ENCODE measurements at regions not wholly inside any gene's neighbourhood (a gene's known extent, or its start where the extent isn't known, plus 50 kb on each side); places are given as distances from the start of the nearest gene placed in this dataset.
"Not testable (repeated sequence)": the region's sequence is repeated elsewhere in the genome, so short reads cannot be mapped to it uniquely, and the experiment has no call there.

DNA sequence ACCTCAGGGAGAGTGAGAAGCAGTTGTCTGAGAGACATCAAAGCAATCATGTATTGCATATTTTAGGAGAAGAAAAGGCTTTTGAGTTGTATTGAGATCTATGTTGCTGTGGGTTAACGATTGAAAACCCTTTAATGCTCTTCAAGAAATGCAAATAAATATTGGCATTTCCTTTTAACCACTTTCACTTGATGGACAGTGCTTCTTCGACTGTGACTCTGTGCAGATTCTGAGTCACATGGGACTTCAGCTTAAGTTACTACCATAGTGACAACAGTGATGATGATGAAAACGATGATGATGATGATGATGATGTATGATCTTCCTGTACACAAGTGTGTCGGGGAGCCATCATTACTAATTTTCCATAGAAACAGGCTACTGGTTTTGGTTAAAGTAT, 181.8 kb downstream of the AKAIN1 start:
- DNase-seq: no peak

GRCh38 chr18:5004031-5004820, 192.8 kb downstream of the AKAIN1 start:
- DNase-seq: not testable (repeated sequence)

DNA sequence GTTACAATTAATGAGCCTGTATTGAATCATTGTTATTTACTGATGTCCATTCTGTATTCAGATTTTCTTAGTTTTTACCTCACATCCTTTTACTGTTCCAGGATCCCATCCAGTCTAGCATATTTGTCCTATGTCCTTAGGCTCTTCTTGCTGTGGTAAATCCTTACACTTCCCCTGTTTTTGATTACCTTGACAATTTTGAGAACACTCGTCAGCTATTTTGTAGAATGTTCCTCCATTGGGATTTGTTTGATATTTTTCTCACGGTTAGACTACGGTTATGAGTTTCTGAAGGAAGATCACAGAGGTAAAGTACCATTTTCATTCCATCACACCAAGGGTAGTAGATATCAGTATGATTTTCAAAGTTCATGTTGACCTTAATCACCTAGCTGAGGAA, 202.3 kb downstream of the AKAIN1 start:
- DNase-seq: no peak

GRCh38 chr18:4987452-4988405, 209.3 kb downstream of the AKAIN1 start:
- DNase-seq: no peak

DNA sequence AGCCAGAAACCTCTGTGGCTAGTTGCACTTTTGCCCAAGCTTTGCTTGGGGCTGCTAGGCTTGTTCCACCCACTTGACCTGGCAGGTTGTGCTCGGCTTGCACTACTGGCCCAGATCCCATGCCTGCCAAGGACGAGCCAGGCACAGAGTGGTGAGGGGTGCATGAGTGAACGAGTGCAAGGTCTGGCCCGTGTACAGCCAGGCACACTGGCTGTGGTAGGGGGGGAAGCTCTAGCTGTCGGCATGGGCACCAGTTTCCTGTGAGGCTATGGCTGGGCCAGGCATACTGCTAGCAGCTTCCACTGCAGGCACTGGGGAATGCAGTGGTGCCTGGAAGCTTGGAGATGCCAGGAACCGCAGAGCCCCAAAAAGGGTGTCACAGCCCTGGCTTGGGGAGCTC, 210.4 kb downstream of the AKAIN1 start:
- DNase-seq: no peak

DNA sequence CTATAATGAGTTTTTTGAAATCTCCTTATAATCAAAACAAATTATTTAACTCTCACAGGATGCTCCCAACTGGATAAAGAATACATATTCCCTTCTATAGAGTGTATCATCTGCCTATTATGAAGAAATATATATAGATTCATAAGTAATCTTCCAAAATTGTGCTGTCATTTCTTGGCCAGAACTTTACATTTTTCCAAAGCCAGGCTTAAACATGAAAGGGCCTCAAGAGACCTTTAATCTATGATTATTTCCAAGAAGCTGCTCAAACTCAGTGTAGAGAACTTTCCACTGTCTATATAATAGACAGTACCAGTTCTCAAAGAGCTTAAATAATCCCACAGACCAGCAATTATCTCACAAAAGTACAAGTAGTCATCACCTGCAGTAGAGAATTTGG, 211.0 kb downstream of the AKAIN1 start:
- no peak for DNase-seq

DNA sequence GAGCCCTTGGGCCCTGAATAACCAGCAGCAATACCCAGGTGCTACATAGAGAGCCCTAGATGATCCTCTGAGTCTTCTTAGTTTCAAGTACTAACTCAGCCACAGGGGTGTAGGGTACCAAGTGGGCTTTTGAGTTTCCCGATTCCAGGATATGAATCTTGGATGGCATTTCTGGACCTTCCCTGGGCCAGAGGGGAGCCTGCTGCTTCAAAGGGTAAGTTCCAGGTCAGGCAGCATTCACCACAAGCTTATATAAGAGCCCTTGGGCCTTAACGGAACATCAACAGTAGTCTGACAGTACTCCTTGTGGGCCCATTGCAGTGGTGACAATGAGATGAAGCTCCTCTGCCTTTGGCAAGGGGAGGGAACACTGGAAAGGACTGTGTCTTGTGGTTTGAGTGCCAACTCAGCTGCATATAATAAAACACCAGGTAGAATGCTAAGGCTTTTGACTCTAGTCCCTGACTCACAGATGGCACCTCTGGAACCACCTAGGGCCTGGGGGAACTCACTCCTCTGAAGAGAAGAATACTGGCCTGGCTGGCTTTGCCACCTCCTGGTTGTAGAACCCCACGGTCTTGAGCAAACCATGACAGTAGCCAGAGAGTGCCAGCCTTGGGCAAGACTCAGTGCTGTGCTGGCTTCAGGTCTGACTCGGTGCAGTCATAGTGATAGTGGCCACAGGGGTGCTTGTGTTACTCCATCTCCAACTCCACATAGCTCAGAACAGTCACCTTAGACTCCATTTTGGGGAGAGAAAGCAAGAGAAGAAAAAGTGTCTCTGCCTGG, 235.7 kb downstream of the AKAIN1 start:
- DNase-seq: no peak

DNA sequence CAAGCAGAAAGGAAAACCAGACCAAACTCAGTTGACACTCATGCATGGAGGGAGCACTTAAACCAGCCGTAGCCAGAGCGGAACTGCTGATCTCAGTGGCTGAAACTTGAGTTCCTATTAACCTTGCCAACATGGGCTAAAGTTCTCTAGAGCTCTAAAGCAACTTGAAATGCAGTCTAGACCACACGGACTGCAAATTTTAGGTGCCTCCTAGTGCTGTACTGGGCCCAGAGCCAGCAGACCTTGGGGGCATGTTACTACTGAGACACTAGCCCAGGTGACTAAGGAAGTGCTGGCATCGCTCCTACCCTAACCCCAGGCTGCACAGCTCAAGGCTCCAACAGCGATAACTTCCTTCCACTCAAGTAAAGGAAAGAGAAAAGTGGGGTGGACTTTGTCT, 236.5 kb downstream of the AKAIN1 start:
- DNase-seq: no peak

DNA sequence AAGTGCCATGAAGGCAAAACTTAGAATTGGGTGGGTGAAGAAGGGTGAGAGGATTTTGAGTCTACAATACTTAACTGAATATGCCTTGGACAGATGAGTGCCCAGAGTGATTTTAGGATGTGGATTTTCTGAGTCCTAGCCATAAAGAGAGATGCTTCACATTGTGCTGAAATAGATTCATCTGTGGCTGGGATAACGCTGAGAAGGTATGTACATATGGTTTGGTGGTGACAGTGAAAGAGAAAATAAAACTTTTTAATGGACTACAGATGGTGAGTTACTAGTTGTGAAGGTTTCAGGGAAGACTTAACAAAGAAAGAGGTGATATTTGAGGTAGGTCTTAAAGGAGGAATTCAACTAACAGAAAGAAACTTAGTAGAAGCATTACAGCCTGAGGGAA, 265.8 kb downstream of the AKAIN1 start:
- DNase-seq: no peak

DNA sequence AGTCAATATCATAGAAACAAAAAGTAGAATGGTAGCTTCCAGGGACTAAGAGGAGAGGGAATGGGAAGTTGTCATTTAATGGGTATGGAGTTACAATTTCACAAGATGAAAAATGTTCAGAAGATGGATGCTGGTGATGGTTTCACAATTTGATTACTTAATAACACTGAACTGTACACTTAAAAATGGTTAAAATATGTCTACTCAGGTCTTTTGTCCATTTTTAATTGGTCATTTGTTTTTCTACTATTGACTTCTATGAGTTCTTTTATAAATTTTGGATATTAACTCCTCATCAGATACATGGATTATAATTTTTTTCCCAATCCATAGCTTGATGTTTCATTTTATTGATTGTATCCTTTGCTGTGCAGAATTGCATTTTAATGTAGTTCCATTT, 275.5 kb downstream of the AKAIN1 start:
- no peak for DNase-seq

- DNase-seq: not testable (repeated sequence)
Observed at GRCh38 chr18:4917509-4917908, 279.5 kb downstream of the AKAIN1 start.

DNA sequence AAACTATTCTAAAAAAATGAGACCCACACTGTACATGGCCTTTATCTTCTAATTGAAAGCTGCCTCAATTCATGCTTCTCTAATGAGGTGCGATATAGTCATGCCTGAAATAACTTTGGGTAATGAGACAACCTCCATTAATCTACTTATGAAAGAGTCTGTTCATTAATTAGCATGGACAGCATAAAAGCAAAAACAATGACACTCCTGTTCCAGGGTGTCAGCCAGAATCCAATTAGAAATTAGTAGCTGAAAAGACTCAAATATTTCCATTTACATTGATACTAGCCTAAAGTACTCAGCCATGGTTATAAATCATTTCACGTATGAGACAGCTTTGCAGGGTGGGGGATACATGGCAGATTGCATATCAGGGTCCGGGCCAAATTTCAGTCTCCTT, 288.7 kb downstream of the AKAIN1 start:
- no peak for DNase-seq

- no peak for DNase-seq
Observed at GRCh38 chr18:4906856-4907255, 290.2 kb downstream of the AKAIN1 start.

GRCh38 chr18:4888251-4889040, 308.6 kb downstream of the AKAIN1 start:
- no peak for DNase-seq

DNA sequence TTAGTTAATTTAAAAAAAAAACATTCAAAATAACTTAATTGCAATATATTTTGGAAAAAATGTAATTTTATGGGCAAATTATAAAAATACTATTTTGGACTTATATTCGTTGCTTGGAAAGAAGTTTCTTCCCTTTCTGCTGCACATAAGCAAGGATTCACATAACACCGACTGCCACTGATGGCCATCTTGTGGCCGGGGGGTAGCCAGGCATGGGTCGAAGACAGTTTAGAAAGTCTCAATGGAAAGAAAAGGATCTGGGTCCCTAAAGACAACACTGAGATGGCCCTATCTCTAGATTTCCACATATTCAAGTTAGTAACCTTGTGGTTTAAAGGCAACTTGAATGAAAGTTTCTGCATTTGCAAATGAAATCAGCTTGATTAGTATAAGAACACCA, 318.6 kb downstream of the AKAIN1 start:
- DNase-seq: no peak

GRCh38 chr18:4871197-4871596, 325.9 kb downstream of the AKAIN1 start:
- DNase-seq: no peak

- DNase-seq: no peak
Observed at GRCh38 chr18:4870177-4870773, 326.8 kb downstream of the AKAIN1 start.

DNA sequence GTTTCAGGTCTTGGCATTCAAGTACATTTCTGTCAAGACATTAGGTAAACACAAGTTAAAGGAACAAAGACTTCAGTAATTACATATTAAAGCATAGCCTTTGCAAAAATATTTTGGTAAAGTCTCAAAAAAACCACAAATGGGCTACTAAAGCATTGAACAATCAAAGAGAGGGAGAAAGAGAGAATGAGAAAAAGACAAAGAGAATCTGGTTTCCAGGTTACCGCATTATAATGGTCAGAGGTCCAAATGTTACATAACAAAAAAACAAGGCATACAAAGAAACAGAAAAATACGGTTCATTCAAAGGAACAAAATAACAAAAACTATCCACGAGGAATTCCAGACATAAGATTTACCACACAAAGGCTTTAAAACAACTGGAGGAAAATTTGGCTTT, 327.9 kb downstream of the AKAIN1 start:
- no peak for DNase-seq

GRCh38 chr18:4858379-4859127, 338.5 kb downstream of the AKAIN1 start:
- DNase-seq: no peak

- DNase-seq: no peak
Observed at GRCh38 chr18:4854671-4855070, 342.4 kb downstream of the AKAIN1 start.
